Spleen (tissue), 7 donors: ENCODE measurements at regions not wholly inside any gene's neighbourhood (a gene's known extent, or its start where the extent isn't known, plus 50 kb on each side); places are given as distances from the start of the nearest gene placed in this dataset.

Source experiments
- POLR2A ChIP-seq, 3 donors: fragments of 450-650 bp; IDR thresholded peaks; one replicate each; pipeline ENCODE4 v1.5.1; 2017; ENCODE audit warnings: antibody characterized with exemption in 3 of 3, mild to moderate bottlenecking in 1 of 3
- POLR2AphosphoS5 ChIP-seq, 3 donors: sonication (generic); formaldehyde crosslinking; IDR thresholded peaks; one replicate each; pipeline ENCODE4 v1.5.1; 2017; ENCODE audit warnings: antibody characterized with exemption in 3 of 3
- TF ChIP-seq, protein P1 (sequence below), 11 experiments: fragments of 200-600 bp in 7 of 11; fragments of 450-650 bp in 4 of 11; sonication (generic) in 4 of 11; IDR thresholded peaks in 8 of 11; conservative IDR thresholded peaks in 3 of 11; 1 replicate in 7 of 11; 2 replicates in 4 of 11; pipeline versions ENCODE4 v1.4.0 to v1.8.0; 2016 to 2021; ENCODE audit warnings: antibody characterized with exemption in 11 of 11, inconsistent platforms in 4 of 11, mild to moderate bottlenecking in 1 of 11
- donor health status: DM: no; HTN: no; CAD: no; lungs with moderate emphysema.
- donor health status: DM: no; HTN: no; CAD: no.
- donor health status: DM: no; HTN: no; CAD: no.

DNA sequence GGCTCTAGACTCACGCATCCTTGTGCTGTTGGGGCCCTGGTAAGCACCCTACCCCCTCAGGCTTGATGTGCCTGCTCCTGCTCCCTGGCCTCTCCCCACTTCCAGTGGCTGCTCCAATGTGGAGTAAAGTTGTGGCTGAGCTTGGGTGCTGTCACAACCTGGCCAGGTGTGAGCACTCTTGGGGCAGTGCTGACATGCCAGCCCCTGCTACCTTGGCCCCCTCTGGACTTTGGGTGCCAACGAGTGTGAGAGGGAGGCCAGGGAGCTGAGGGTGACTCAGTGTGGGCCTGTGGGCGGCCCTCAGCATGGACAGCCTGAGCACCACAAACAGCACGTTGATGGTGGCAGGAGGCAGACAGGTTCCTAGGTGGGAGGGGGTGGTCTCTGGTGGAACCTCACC, 870.2 kb upstream of the C9orf72 start:
- TF ChIP-seq, protein P1, sequence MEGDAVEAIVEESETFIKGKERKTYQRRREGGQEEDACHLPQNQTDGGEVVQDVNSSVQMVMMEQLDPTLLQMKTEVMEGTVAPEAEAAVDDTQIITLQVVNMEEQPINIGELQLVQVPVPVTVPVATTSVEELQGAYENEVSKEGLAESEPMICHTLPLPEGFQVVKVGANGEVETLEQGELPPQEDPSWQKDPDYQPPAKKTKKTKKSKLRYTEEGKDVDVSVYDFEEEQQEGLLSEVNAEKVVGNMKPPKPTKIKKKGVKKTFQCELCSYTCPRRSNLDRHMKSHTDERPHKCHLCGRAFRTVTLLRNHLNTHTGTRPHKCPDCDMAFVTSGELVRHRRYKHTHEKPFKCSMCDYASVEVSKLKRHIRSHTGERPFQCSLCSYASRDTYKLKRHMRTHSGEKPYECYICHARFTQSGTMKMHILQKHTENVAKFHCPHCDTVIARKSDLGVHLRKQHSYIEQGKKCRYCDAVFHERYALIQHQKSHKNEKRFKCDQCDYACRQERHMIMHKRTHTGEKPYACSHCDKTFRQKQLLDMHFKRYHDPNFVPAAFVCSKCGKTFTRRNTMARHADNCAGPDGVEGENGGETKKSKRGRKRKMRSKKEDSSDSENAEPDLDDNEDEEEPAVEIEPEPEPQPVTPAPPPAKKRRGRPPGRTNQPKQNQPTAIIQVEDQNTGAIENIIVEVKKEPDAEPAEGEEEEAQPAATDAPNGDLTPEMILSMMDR (IDR thresholded peaks at IDR 0.05 in 8 of 11, conservative IDR thresholded peaks at IDR 0.05 in 3 of 11): no peak
- no peak for TF ChIP-seq POLR2A (IDR thresholded peaks at IDR 0.05)
- no peak for TF ChIP-seq POLR2AphosphoS5 (IDR thresholded peaks at IDR 0.05)
